SJCRH30 (cell line): ENCODE measurements at regions not wholly inside any gene's neighbourhood (a gene's known extent, or its start where the extent isn't known, plus 50 kb on each side); places are given as distances from the start of the nearest gene placed in this dataset.

ENCODE experiments used
- DNase-seq, 2 experiments: peaks; one replicate each; pipeline ENCODE4 v3.0.0-alpha.2; 2015 to 2020
- H3K27ac ChIP-seq: fragments of 250-450 bp; sonication (Bioruptor Pico); 2 replicates; pipeline ENCODE4 v1.5.1; 2020; ENCODE audit warnings: mild to moderate bottlenecking, moderate library complexity
- H3K27me3 ChIP-seq: fragments of 250-450 bp; sonication (Bioruptor Pico); 2 replicates; pipeline ENCODE4 v1.5.1; 2020; ENCODE audit warnings: mild to moderate bottlenecking, moderate library complexity
- H3K36me3 ChIP-seq: fragments of 250-450 bp; sonication (Bioruptor Pico); 2 replicates; pipeline ENCODE4 v1.5.1; 2020; ENCODE audit warnings: mild to moderate bottlenecking, moderate library complexity
- H3K4me1 ChIP-seq: fragments of 250-450 bp; sonication (Bioruptor Pico); 2 replicates; pipeline ENCODE4 v1.5.1; 2020; ENCODE audit warnings: mild to moderate bottlenecking, moderate library complexity
- H3K4me3 ChIP-seq: fragments of 250-450 bp; sonication (Bioruptor Pico); 2 replicates; pipeline ENCODE4 v1.5.1; 2020; ENCODE audit warnings: mild to moderate bottlenecking, moderate library complexity
- H3K9me3 ChIP-seq: fragments of 250-450 bp; sonication (Bioruptor Pico); replicated peaks from 2 replicates; pipeline ENCODE4 v1.5.1; 2020; ENCODE audit warnings: mild to moderate bottlenecking, moderate library complexity

- Histone ChIP-seq H3K36me3 (no peaks in the 10 kb centered on the region), H3K4me1 (no peaks in the 10 kb centered on the region), H3K9me3 (peaks cover 6% of the 10 kb centered on the region; the same call in 1 of the 2 replicates), H3K4me3 (no peak overlapping the region), H3K27me3 (no peaks in the 10 kb centered on the region), H3K27ac (no peak overlapping the region)
- no peak for DNase-seq
These were observed 147.3 kb upstream of the SSTR4 start for GRCh38 chr20:22887796-22888195.

GRCh38 chr20:22890594-22891300 is 144.4 kb upstream of the SSTR4 start:
- Histone ChIP-seq H3K9me3 (no peaks in the 10 kb centered on the region; the same call in 1 of the 2 replicates), H3K27ac (no peak overlapping the region), H3K27me3 (no peaks in the 10 kb centered on the region), H3K4me3 (no peak overlapping the region), H3K4me1 (no peaks in the 10 kb centered on the region), H3K36me3 (no peaks in the 10 kb centered on the region)
- DNase-seq: no peak

- H3K36me3 ChIP-seq: no peaks in the 10 kb centered on the region
- H3K27me3 ChIP-seq: no peaks in the 10 kb centered on the region
- DNase-seq: no peak
- H3K9me3 ChIP-seq: peaks cover 22% of the 10 kb centered on the region
- H3K27ac ChIP-seq: no peak overlapping the region
- H3K4me1 ChIP-seq: no peaks in the 10 kb centered on the region
- H3K4me3 ChIP-seq: no peak overlapping the region
These were observed 133.9 kb upstream of the SSTR4 start for GRCh38 chr20:22901164-22901563.

- no peak for DNase-seq
- no peaks in the 10 kb centered on the region for H3K4me1 ChIP-seq
- H3K9me3 ChIP-seq: peaks cover 22% of the 10 kb centered on the region
- no peak overlapping the region for H3K4me3 ChIP-seq
- no peak overlapping the region for H3K27ac ChIP-seq
- H3K27me3 ChIP-seq: no peaks in the 10 kb centered on the region
- H3K36me3 ChIP-seq: no peaks in the 10 kb centered on the region
These were observed 133.2 kb upstream of the SSTR4 start for GRCh38 chr20:22901921-22902320.

GRCh38 chr20:22904386-22904785 is 130.7 kb upstream of the SSTR4 start:
- Histone ChIP-seq H3K4me3 (no peak overlapping the region), H3K4me1 (no peaks in the 10 kb centered on the region), H3K27ac (no peak overlapping the region), H3K9me3 (peaks cover 20% of the 10 kb centered on the region), H3K36me3 (no peaks in the 10 kb centered on the region), H3K27me3 (no peaks in the 10 kb centered on the region)
- no peak for DNase-seq

GRCh38 chr20:22904905-22905304 is 130.2 kb upstream of the SSTR4 start:
- no peak for DNase-seq
- no peaks in the 10 kb centered on the region for H3K27me3 ChIP-seq
- H3K4me3 ChIP-seq: no peak overlapping the region
- no peak overlapping the region for H3K27ac ChIP-seq
- no peaks in the 10 kb centered on the region for H3K36me3 ChIP-seq
- H3K4me1 ChIP-seq: no peaks in the 10 kb centered on the region
- H3K9me3 ChIP-seq: peaks cover 20% of the 10 kb centered on the region

GRCh38 chr20:22905658-22906057 is 129.5 kb upstream of the SSTR4 start:
- Histone ChIP-seq H3K9me3 (peaks cover 14% of the 10 kb centered on the region), H3K36me3 (no peaks in the 10 kb centered on the region), H3K4me1 (no peaks in the 10 kb centered on the region), H3K27ac (no peak overlapping the region), H3K27me3 (no peaks in the 10 kb centered on the region), H3K4me3 (no peak overlapping the region)
- DNase-seq: no peak

- Histone ChIP-seq H3K9me3 (no peaks in the 10 kb centered on the region), H3K27ac (no peak overlapping the region), H3K36me3 (no peaks in the 10 kb centered on the region), H3K4me3 (no peak overlapping the region), H3K27me3 (no peaks in the 10 kb centered on the region), H3K4me1 (no peaks in the 10 kb centered on the region)
- DNase-seq: no peak
These were observed 126.7 kb upstream of the SSTR4 start for GRCh38 chr20:22908437-22908836.

GRCh38 chr20:22908944-22909343 is 126.2 kb upstream of the SSTR4 start:
- no peak for DNase-seq
- no peaks in the 10 kb centered on the region for H3K4me1 ChIP-seq

GRCh38 chr20:22909436-22909835 is 125.7 kb upstream of the SSTR4 start:
- Histone ChIP-seq H3K4me3 (no peak overlapping the region), H3K27me3 (no peaks in the 10 kb centered on the region), H3K36me3 (no peaks in the 10 kb centered on the region), H3K4me1 (no peaks in the 10 kb centered on the region), H3K9me3 (no peaks in the 10 kb centered on the region), H3K27ac (no peak overlapping the region)
- DNase-seq: no peak

More at GRCh38 chr20:22908944-22909343, 126.2 kb upstream of the SSTR4 start:
- Histone ChIP-seq H3K27me3 (no peaks in the 10 kb centered on the region), H3K9me3 (no peaks in the 10 kb centered on the region), H3K36me3 (no peaks in the 10 kb centered on the region), H3K27ac (no peak overlapping the region), H3K4me3 (no peak overlapping the region)

- no peak overlapping the region for H3K27ac ChIP-seq
- H3K4me3 ChIP-seq: no peak overlapping the region
- H3K36me3 ChIP-seq: no peaks in the 10 kb centered on the region
- H3K27me3 ChIP-seq: no peaks in the 10 kb centered on the region
- no peaks in the 10 kb centered on the region for H3K9me3 ChIP-seq
- no peaks in the 10 kb centered on the region for H3K4me1 ChIP-seq
- DNase-seq: no peak
These were observed 124.7 kb upstream of the SSTR4 start for GRCh38 chr20:22910287-22910852.

- H3K27ac ChIP-seq: no peak overlapping the region
- H3K9me3 ChIP-seq: no peaks in the 10 kb centered on the region
- H3K36me3 ChIP-seq: no peaks in the 10 kb centered on the region
- no peaks in the 10 kb centered on the region for H3K27me3 ChIP-seq
- DNase-seq: no peak
- no peak overlapping the region for H3K4me3 ChIP-seq
- H3K4me1 ChIP-seq: peaks cover 10% of the 10 kb centered on the region
These were observed 120.8 kb upstream of the SSTR4 start for GRCh38 chr20:22914291-22914690.

GRCh38 chr20:22915512-22915911 is 119.6 kb upstream of the SSTR4 start:
- Histone ChIP-seq H3K4me1 (peaks cover 12% of the 10 kb centered on the region), H3K36me3 (no peaks in the 10 kb centered on the region), H3K9me3 (no peaks in the 10 kb centered on the region), H3K27ac (no peak overlapping the region), H3K27me3 (no peaks in the 10 kb centered on the region), H3K4me3 (no peak overlapping the region)
- DNase-seq: no peak

GRCh38 chr20:22916021-22916842 is 118.9 kb upstream of the SSTR4 start:
- no peak overlapping the region for H3K27ac ChIP-seq
- no peaks in the 10 kb centered on the region for H3K27me3 ChIP-seq
- H3K9me3 ChIP-seq: no peaks in the 10 kb centered on the region
- H3K36me3 ChIP-seq: no peaks in the 10 kb centered on the region
- no peak for DNase-seq
- H3K4me1 ChIP-seq: peaks cover 19% of the 10 kb centered on the region
- H3K4me3 ChIP-seq: no peak overlapping the region

GRCh38 chr20:22918286-22918983 is 116.7 kb upstream of the SSTR4 start:
- Histone ChIP-seq H3K36me3 (no peaks in the 10 kb centered on the region), H3K27ac (no peak overlapping the region), H3K27me3 (no peaks in the 10 kb centered on the region), H3K9me3 (no peaks in the 10 kb centered on the region), H3K4me3 (no peak overlapping the region), H3K4me1 (peaks cover 38% of the 10 kb centered on the region)
- DNase-seq: peak; percentile 31 to 61
